HG03103 (cell line): ENCODE measurements at regions not wholly inside any gene's neighbourhood (a gene's known extent, or its start where the extent isn't known, plus 50 kb on each side); places are given as distances from the start of the nearest gene placed in this dataset.
A peak's percentile ranks its signal among the peaks of the same experiment; 100 is the strongest.
"Not testable (repeated sequence)": the region's sequence is repeated elsewhere in the genome, so short reads cannot be mapped to it uniquely, and the experiment has no call there.

ENCODE experiments used
- ATAC-seq: cut with Tn5 transposase; IDR thresholded peaks from one replicate; pipeline ENCODE4 v1.9.1; 2021; ENCODE audit warnings: low read depth; ENCODE audit not compliant: unreplicated experiment

- no peak for ATAC-seq
Measured at GRCh38 chr6:154920495-154921200, 74.5 kb upstream of the TIAM2 start.

- no peak for ATAC-seq
Measured at GRCh38 chr6:154921482-154921881, 73.6 kb upstream of the TIAM2 start.

GRCh38 chr6:154923199-154923869, 71.8 kb upstream of the TIAM2 start:
- no peak for ATAC-seq

GRCh38 chr6:154925130-154925529, 70.0 kb upstream of the TIAM2 start:
- ATAC-seq = no peak

- no peak for ATAC-seq
Measured at GRCh38 chr6:154926366-154926765, 68.7 kb upstream of the TIAM2 start.

- ATAC-seq = peak; percentile 63
Measured at GRCh38 chr6:154928325-154928922, 66.7 kb upstream of the TIAM2 start.

- ATAC-seq = no peak
Measured at GRCh38 chr6:154930451-154930851, 64.7 kb upstream of the TIAM2 start.

GRCh38 chr6:154931711-154932424, 63.2 kb upstream of the TIAM2 start:
- no peak for ATAC-seq

- ATAC-seq = no peak
Measured at GRCh38 chr6:154932515-154933027, 62.5 kb upstream of the TIAM2 start.

- ATAC-seq = no peak
Measured at GRCh38 chr6:154933181-154933827, 61.8 kb upstream of the TIAM2 start.

- ATAC-seq = no peak
Measured at GRCh38 chr6:154937306-154938220, 57.6 kb upstream of the TIAM2 start.

GRCh38 chr6:154938221-154938580, 56.9 kb upstream of the TIAM2 start:
- ATAC-seq = no peak

- not testable (repeated sequence) for ATAC-seq
Measured at GRCh38 chr6:154938727-154939285, 56.3 kb upstream of the TIAM2 start.

- no peak for ATAC-seq
Measured at GRCh38 chr6:154942770-154943169, 52.3 kb upstream of the TIAM2 start.

- no peak for ATAC-seq
Measured at GRCh38 chr6:154945271-154945890, 49.7 kb upstream of the TIAM2 start.
